Activated CD8-positive, alpha-beta memory T cell treated with anti-CD3 and anti-CD28 coated beads, Interleukin-2, amount 50 U/mL, for 24 hours (primary cell): ENCODE measurements at regions not wholly inside any gene's neighbourhood (a gene's known extent, or its start where the extent isn't known, plus 50 kb on each side); places are given as distances from the start of the nearest gene placed in this dataset.

Experiments
- DNase-seq: peaks from one replicate; pipeline ENCODE4 v3.0.0-alpha.2; 2020; ENCODE audit errors: extremely low read depth

- no peak for DNase-seq
Measured at GRCh38 chr17:33514369-33514768, 221.3 kb upstream of the ASIC2 start.

- no peak for DNase-seq
Measured at GRCh38 chr17:33515974-33516373, 222.9 kb upstream of the ASIC2 start.

GRCh38 chr17:33516645-33517044, 223.6 kb upstream of the ASIC2 start:
- no peak for DNase-seq

GRCh38 chr17:33517746-33518145, 224.7 kb upstream of the ASIC2 start:
- no peak for DNase-seq

- no peak for DNase-seq
Measured at GRCh38 chr17:33519692-33520091, 226.6 kb upstream of the ASIC2 start.

GRCh38 chr17:33520426-33521330, 227.6 kb upstream of the ASIC2 start:
- DNase-seq = no peak

GRCh38 chr17:33521784-33522183, 228.7 kb upstream of the ASIC2 start:
- no peak for DNase-seq

- no peak for DNase-seq
Measured at GRCh38 chr17:33522623-33523022, 229.5 kb upstream of the ASIC2 start.

- no peak for DNase-seq
Measured at GRCh38 chr17:33523577-33523981, 230.5 kb upstream of the ASIC2 start.

GRCh38 chr17:33525186-33525585, 232.1 kb upstream of the ASIC2 start:
- DNase-seq = no peak

- no peak for DNase-seq
Measured at GRCh38 chr17:33526717-33527116, 233.6 kb upstream of the ASIC2 start.

- DNase-seq = no peak
Measured at GRCh38 chr17:33527290-33527689, 234.2 kb upstream of the ASIC2 start.

GRCh38 chr17:33528846-33529245, 235.8 kb upstream of the ASIC2 start:
- no peak for DNase-seq

GRCh38 chr17:33529816-33530215, 236.7 kb upstream of the ASIC2 start:
- no peak for DNase-seq

- no peak for DNase-seq
Measured at GRCh38 chr17:33531311-33531710, 238.2 kb upstream of the ASIC2 start.

- DNase-seq = no peak
Measured at GRCh38 chr17:33534087-33534486, 241.0 kb upstream of the ASIC2 start.

- no peak for DNase-seq
Measured at GRCh38 chr17:33545124-33545523, 252.0 kb upstream of the ASIC2 start.

GRCh38 chr17:33550261-33550660, 257.2 kb upstream of the ASIC2 start:
- no peak for DNase-seq

- no peak for DNase-seq
Measured at GRCh38 chr17:33551075-33551474, 258.0 kb upstream of the ASIC2 start.

GRCh38 chr17:33551911-33552310, 258.8 kb upstream of the ASIC2 start:
- DNase-seq = no peak

- no peak for DNase-seq
Measured at GRCh38 chr17:33560165-33560564, 267.1 kb upstream of the ASIC2 start.

- no peak for DNase-seq
Measured at GRCh38 chr17:33560871-33561270, 267.8 kb upstream of the ASIC2 start.

- no peak for DNase-seq
Measured at GRCh38 chr17:33561569-33562334, 268.7 kb upstream of the ASIC2 start.
